IMR-90 (cell line): ENCODE measurements at regions not wholly inside any gene's neighbourhood (a gene's known extent, or its start where the extent isn't known, plus 50 kb on each side); places are given as distances from the start of the nearest gene placed in this dataset.

ENCODE experiments used
- ATAC-seq: fragments of 200-7000 bp; cut with Tn5 transposase; 2 replicates; pipeline ENCODE4 v1.9.1; 2020; ENCODE audit warnings: low read depth, mild to moderate bottlenecking, moderate library complexity
- BruUV-seq: library from RNA; stranded (reverse); fragments of 400-500 nt; replicated peaks from 2 replicates; lab custom pipeline; 2021; lab: Mats Ljungman, UMichigan
- CTCF ChIA-PET: fragments of 300-600 bp; formaldehyde crosslinking; extraction: SDS; loops from one replicate; lab custom pipeline; 2021; ENCODE audit warnings: antibody characterized with exemption; lab: Yijun Ruan, JAX
- POLR2A ChIA-PET: fragments of 300-600 bp; sonication (Branson Sonifier 250); formaldehyde crosslinking; loops from one replicate; lab custom pipeline; 2022; ENCODE audit warnings: antibody characterized with exemption; ENCODE audit not compliant: unreplicated experiment; lab: Charles Lee
- DNase-seq: peaks from one replicate; pipeline ENCODE4 v3.0.0; 2013
- H2AFZ ChIP-seq: replicated peaks from 2 replicates; pipeline ENCODE3; 2013; ENCODE audit warnings: low read length, mild to moderate bottlenecking; ENCODE audit not compliant: poor library complexity
- H2AK5ac ChIP-seq: 2 replicates; pipeline ENCODE4 v1.6.1; 2013; ENCODE audit warnings: low read depth, low read length, inconsistent platforms
- H2AK9ac ChIP-seq: replicated peaks from 2 replicates; pipeline ENCODE3; 2013; ENCODE audit warnings: mild to moderate bottlenecking, low read depth, low read length, moderate library complexity; ENCODE audit not compliant: poor library complexity
- H2BK120ac ChIP-seq: 2 replicates; pipeline ENCODE4 v1.6.1; 2013; ENCODE audit warnings: low read depth, low read length, inconsistent platforms
- H2BK15ac ChIP-seq: 3 replicates; pipeline ENCODE4 v1.6.1; 2013; ENCODE audit warnings: low read depth, low read length, inconsistent platforms
- H2BK20ac ChIP-seq: 2 replicates; pipeline ENCODE4 v1.6.1; 2013; ENCODE audit warnings: low read depth, mild to moderate bottlenecking, inconsistent platforms, low read length, moderate library complexity
- H2BK5ac ChIP-seq: 2 replicates; pipeline ENCODE4 v1.6.1; 2013; ENCODE audit warnings: mild to moderate bottlenecking, low read depth, low read length, inconsistent platforms; ENCODE audit not compliant: poor library complexity, severe bottlenecking
- H3K14ac ChIP-seq: replicated peaks from 2 replicates; pipeline ENCODE4 v1.6.1; 2013; ENCODE audit warnings: low read depth, low read length, inconsistent platforms
- H3K18ac ChIP-seq: 2 replicates; pipeline ENCODE4 v1.6.1; 2013; ENCODE audit warnings: low read depth, low read length, control low read depth
- H3K23ac ChIP-seq: 2 replicates; pipeline ENCODE4 v1.6.1; 2013; ENCODE audit warnings: low read depth, low read length, inconsistent platforms
- H3K27ac ChIP-seq: 2 replicates; pipeline ENCODE4 v1.5.1; 2013; ENCODE audit warnings: mild to moderate bottlenecking, control low read depth, low read length; ENCODE audit not compliant: insufficient read depth
- H3K27me3 ChIP-seq: 2 replicates; pipeline ENCODE4 v1.6.1; 2013; ENCODE audit warnings: low read length; ENCODE audit not compliant: control insufficient read depth, insufficient read depth
- H3K36me3 ChIP-seq: 2 replicates; pipeline ENCODE4 v1.6.1; 2013; ENCODE audit warnings: low read length, mixed read lengths; ENCODE audit not compliant: control insufficient read depth, insufficient read depth
- H3K4ac ChIP-seq: 2 replicates; pipeline ENCODE4 v1.6.1; 2013; ENCODE audit warnings: low read depth, low read length, inconsistent platforms
- H3K4me1 ChIP-seq: 2 replicates; pipeline ENCODE4 v1.6.1; 2013; ENCODE audit warnings: low read length, mixed read lengths; ENCODE audit not compliant: control insufficient read depth, insufficient read depth
- H3K4me2 ChIP-seq: 2 replicates; pipeline ENCODE4 v1.6.1; 2013; ENCODE audit warnings: low read depth, mild to moderate bottlenecking, control low read depth, low read length, moderate library complexity
- H3K4me3 ChIP-seq: 2 replicates; pipeline ENCODE4 v1.5.1; 2013; ENCODE audit warnings: low read depth, mild to moderate bottlenecking, control low read depth, low read length, moderate library complexity; ENCODE audit not compliant: insufficient read depth
- H3K56ac ChIP-seq: 2 replicates; pipeline ENCODE4 v1.6.1; 2013; ENCODE audit warnings: low read length, inconsistent platforms; ENCODE audit not compliant: insufficient read depth; ENCODE audit errors: extremely low read depth
- H3K79me1 ChIP-seq, 2 experiments: 2 replicates each; pipeline ENCODE4 v1.6.1; 2013; ENCODE audit warnings: low read length in 2 of 2, inconsistent platforms in 1 of 2, low read depth in 1 of 2
- H3K9ac ChIP-seq: 2 replicates; pipeline ENCODE4 v1.6.1; 2013; ENCODE audit warnings: low read depth, low read length, control low read depth
- H3K9me1 ChIP-seq: 2 replicates; pipeline ENCODE4 v1.6.1; 2013; ENCODE audit warnings: low read length, inconsistent platforms; ENCODE audit not compliant: insufficient read depth
- H3K9me3 ChIP-seq: 2 replicates; pipeline ENCODE4 v1.6.1; 2013; ENCODE audit warnings: low read length; ENCODE audit not compliant: control insufficient read depth, insufficient read depth
- H4K20me1 ChIP-seq: 2 replicates; pipeline ENCODE4 v1.6.1; 2013; ENCODE audit warnings: low read length, inconsistent platforms; ENCODE audit not compliant: insufficient read depth
- H4K5ac ChIP-seq: 2 replicates; pipeline ENCODE4 v1.6.1; 2013; ENCODE audit warnings: mild to moderate bottlenecking, low read depth, low read length, control low read depth
- H4K8ac ChIP-seq, 2 experiments: 2 replicates each; pipeline ENCODE4 v1.6.1; 2013; ENCODE audit warnings: low read depth in 2 of 2, low read length in 2 of 2, control low read depth in 1 of 2, inconsistent platforms in 1 of 2
- H4K91ac ChIP-seq: 2 replicates; pipeline ENCODE4 v1.6.1; 2013; ENCODE audit warnings: low read depth, low read length, inconsistent platforms; ENCODE audit not compliant: insufficient read depth
- BHLHE40 ChIP-seq: fragments of 150-350 bp; IDR thresholded peaks from 2 replicates; pipeline ENCODE4 v1.6.1; 2016; ENCODE audit warnings: mild to moderate bottlenecking, low read depth, low read length
- CHD1 ChIP-seq: IDR thresholded peaks from 2 replicates; pipeline ENCODE4 v1.6.1; 2012; ENCODE audit warnings: low read depth, low read length, improper control_type of control experiment
- CTCF ChIP-seq: conservative IDR thresholded peaks from 2 replicates; pipeline ENCODE4 v1.5.1; 2012; ENCODE audit warnings: mild to moderate bottlenecking, low read depth, low read length, improper control_type of control experiment
- ELK1 ChIP-seq: fragments of 150-350 bp; IDR thresholded peaks from 2 replicates; pipeline ENCODE4 v1.6.1; 2016; ENCODE audit warnings: low read depth, mild to moderate bottlenecking, low read length, moderate library complexity, borderline replicate concordance
- MAFK ChIP-seq: IDR thresholded peaks from 2 replicates; pipeline ENCODE4 v1.6.1; 2012; ENCODE audit warnings: low read depth, low read length, improper control_type of control experiment
- MAZ ChIP-seq: IDR thresholded peaks from 2 replicates; pipeline ENCODE4 v1.6.1; 2012; ENCODE audit warnings: low read depth, mild to moderate bottlenecking, low read length, improper control_type of control experiment, moderate library complexity, borderline replicate concordance
- MXI1 ChIP-seq: IDR thresholded peaks from 2 replicates; pipeline ENCODE4 v1.6.1; 2012; ENCODE audit warnings: low read depth, mild to moderate bottlenecking, low read length, moderate library complexity, borderline replicate concordance
- RAD21 ChIP-seq: IDR thresholded peaks from 2 replicates; pipeline ENCODE4 v1.6.1; 2012; ENCODE audit warnings: low read length, improper control_type of control experiment
- RCOR1 ChIP-seq: IDR thresholded peaks from 2 replicates; pipeline ENCODE4 v1.6.1; 2012; ENCODE audit warnings: mild to moderate bottlenecking, low read length, improper control_type of control experiment; ENCODE audit not compliant: insufficient replicate concordance
- WGBS, 2 experiments: methylation state at CpG; one replicate each; pipeline versions ENCODE4 v1.1.5 to v1.1.7; 2013; ENCODE audit warnings: missing lambda C conversion rate in 2 of 2; ENCODE audit not compliant: insufficient read length in 1 of 2; ENCODE audit errors: extremely low coverage in 2 of 2; 5-methylcytosine and 5-hydroxymethylcytosine counted together
- dilution Hi-C: fragments of 300-500 bp; cut with HindIII; formaldehyde crosslinking; loops from one replicate; pipeline ENCODE4 v1.14.3; 2018; ENCODE audit warnings: low sequenced_read_pairs; ENCODE audit not compliant: unreplicated experiment
- in situ Hi-C: fragments of 300-500 bp; cut with MboI; formaldehyde crosslinking; loops from 3 replicates; pipeline ENCODE4 v1.14.3; 2019; ENCODE audit warnings: low sequenced_read_pairs, inconsistent platforms, mixed read lengths
- intact Hi-C: fragments of 100-400 bp; cut with micrococcal nuclease; formaldehyde crosslinking; loops from 2 replicates; pipeline ENCODE4 v1.10.0; 2022

- in situ Hi-C loops: no loop called here
- no peaks in the 10 kb centered on the region for H3K27me3 ChIP-seq
- H4K20me1 ChIP-seq: no peaks in the 10 kb centered on the region
- H3K14ac ChIP-seq: no peak overlapping the region
- H2AFZ ChIP-seq: no peak overlapping the region
- no peak for ATAC-seq
- no peak overlapping the region for H2BK15ac ChIP-seq
- intact Hi-C loops: no loop called here
- no peak overlapping the region for H4K5ac ChIP-seq
- H3K9ac ChIP-seq: no peak overlapping the region
- H3K9me3 ChIP-seq: peaks cover 22% of the 10 kb centered on the region
- BruUV-seq: no TSS peak
- H3K4ac ChIP-seq: no peak overlapping the region
- H3K9me1 ChIP-seq: no peaks in the 10 kb centered on the region
- no peak overlapping the region for H3K27ac ChIP-seq
- no peaks in the 10 kb centered on the region for H3K36me3 ChIP-seq
- H2AK5ac ChIP-seq: no peak overlapping the region
- no peak overlapping the region for H2AK9ac ChIP-seq
- ChIA-PET POLR2A (no interaction called here), CTCF (no interaction called here)
- no peak overlapping the region for H2BK5ac ChIP-seq
- no peak overlapping the region for H2BK120ac ChIP-seq
- H2BK20ac ChIP-seq: no peak overlapping the region
- H3K23ac ChIP-seq: no peak overlapping the region
- H3K56ac ChIP-seq: no peak overlapping the region
- no peak overlapping the region for H3K4me3 ChIP-seq
- H4K8ac ChIP-seq: no peak overlapping the region
- no CpG with 5 or more reads among the region's 2 CpGs for WGBS, 2 experiments
- no peak for TF ChIP-seq CTCF
- TF ChIP-seq CHD1: no peak
- no peak for TF ChIP-seq BHLHE40
- no peak for TF ChIP-seq RAD21
- peak; percentile 53 for TF ChIP-seq MAFK
- TF ChIP-seq MAZ: no peak
- TF ChIP-seq RCOR1: no peak
- no peak for TF ChIP-seq ELK1
- TF ChIP-seq MXI1: no peak
- no peak overlapping the region for H3K4me2 ChIP-seq
- dilution Hi-C loops: no loop called here
- H4K91ac ChIP-seq: no peak overlapping the region
- no peak for DNase-seq
- H3K4me1 ChIP-seq: no peaks in the 10 kb centered on the region
- no peaks in the 10 kb centered on the region for H3K79me1 ChIP-seq
- no peak overlapping the region for H3K18ac ChIP-seq
Observed at GRCh38 chr12:126538888-126539287, 1473.7 kb downstream of the AACS start.
